Endothelial cell (in vitro differentiated cells): ENCODE measurements at regions not wholly inside any gene's neighbourhood (a gene's known extent, or its start where the extent isn't known, plus 50 kb on each side); places are given as distances from the start of the nearest gene placed in this dataset.
"Not testable (repeated sequence)": the region's sequence is repeated elsewhere in the genome, so short reads cannot be mapped to it uniquely, and the experiment has no call there.

ENCODE experiments used
- DNase-seq: peaks from one replicate; pipeline ENCODE4 v3.0.0; 2021; ENCODE audit warnings: low spot score
- H3K27ac Mint-ChIP-seq: one replicate; pipeline ENCODE4 v1.8.0; 2021; ENCODE audit warnings: mixed read lengths, inconsistent platforms; ENCODE audit not compliant: unreplicated experiment
- H3K27me3 Mint-ChIP-seq: one replicate; pipeline ENCODE4 v1.8.0; 2021; ENCODE audit warnings: mild to moderate bottlenecking, moderate library complexity, mixed read lengths, inconsistent platforms; ENCODE audit not compliant: unreplicated experiment
- H3K36me3 Mint-ChIP-seq: one replicate; pipeline ENCODE4 v1.8.0; 2021; ENCODE audit warnings: mild to moderate bottlenecking, low read depth, mixed read lengths, inconsistent platforms; ENCODE audit not compliant: unreplicated experiment
- H3K4me1 Mint-ChIP-seq: one replicate; pipeline ENCODE4 v1.8.0; 2021; ENCODE audit warnings: mild to moderate bottlenecking, mixed read lengths, inconsistent platforms; ENCODE audit not compliant: unreplicated experiment
- H3K4me3 Mint-ChIP-seq: one replicate; pipeline ENCODE4 v1.8.0; 2021; ENCODE audit warnings: mild to moderate bottlenecking, mixed read lengths, inconsistent platforms; ENCODE audit not compliant: unreplicated experiment
- H3K9me3 Mint-ChIP-seq: one replicate; pipeline ENCODE4 v1.8.0; 2021; ENCODE audit warnings: mixed read lengths, inconsistent platforms; ENCODE audit not compliant: unreplicated experiment
- CTCF ChIP-seq: fragments of 200-600 bp; sonication (generic); IDR thresholded peaks from one replicate; pipeline ENCODE4 v1.5.0; 2021; ENCODE audit warnings: antibody characterized with exemption; ENCODE audit not compliant: unreplicated experiment

DNA sequence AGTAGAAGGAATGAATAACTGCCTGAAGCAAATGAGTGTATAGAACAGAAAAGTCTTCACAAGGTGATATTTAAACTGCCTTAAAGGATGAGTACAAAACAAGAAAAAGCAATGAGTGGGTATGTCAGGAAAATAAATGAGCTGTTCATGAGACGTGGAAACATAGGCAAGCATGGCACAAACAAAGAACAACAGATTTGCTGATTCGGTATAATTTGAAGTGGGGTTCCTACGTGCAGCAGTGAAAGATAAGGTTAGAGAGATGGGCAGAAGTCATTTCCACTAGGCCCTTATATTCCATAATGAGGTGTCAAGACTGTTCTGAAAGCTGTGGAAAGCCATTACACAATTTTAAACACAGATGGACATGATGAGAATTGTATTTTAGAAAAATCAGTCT lies 506.6 kb downstream of the KLHL13 start:
- H3K9me3 Mint-ChIP-seq = no peaks in the 10 kb centered on the region
- DNase-seq = no peak
- H3K4me3 Mint-ChIP-seq = no peak overlapping the region
- TF ChIP-seq CTCF = no peak
- H3K27ac Mint-ChIP-seq = no peak overlapping the region
- no peaks in the 10 kb centered on the region for H3K36me3 Mint-ChIP-seq
- no peaks in the 10 kb centered on the region for H3K4me1 Mint-ChIP-seq
- H3K27me3 Mint-ChIP-seq = no peaks in the 10 kb centered on the region

GRCh38 chrX:117607561-117607960 lies 509.0 kb downstream of the KLHL13 start:
- Mint-ChIP-seq H3K36me3 (no peaks in the 10 kb centered on the region), H3K27ac (no peak overlapping the region), H3K9me3 (no peaks in the 10 kb centered on the region), H3K4me3 (no peak overlapping the region), H3K27me3 (no peaks in the 10 kb centered on the region), H3K4me1 (no peaks in the 10 kb centered on the region)
- DNase-seq = no peak
- TF ChIP-seq CTCF = no peak

DNA sequence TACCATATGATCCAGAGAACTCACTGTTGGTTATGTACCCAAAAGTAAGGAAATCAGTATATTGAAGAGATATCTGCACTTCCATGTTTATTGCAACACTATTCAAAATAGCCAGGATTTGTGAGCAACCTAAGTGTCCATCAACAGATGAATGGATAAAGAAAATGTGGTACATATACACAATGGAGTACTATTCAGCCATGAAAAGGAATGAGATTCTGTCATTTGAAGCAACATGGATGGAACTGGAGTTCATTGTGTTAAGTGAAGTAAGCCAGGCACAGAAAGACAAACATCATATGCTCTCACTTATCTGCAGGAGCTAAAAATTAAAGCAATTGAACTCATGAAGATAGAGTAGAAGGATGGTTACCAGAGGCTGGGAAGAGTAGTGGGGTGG lies 510.5 kb downstream of the KLHL13 start:
- H3K27me3 Mint-ChIP-seq, H3K4me3 Mint-ChIP-seq, H3K4me1 Mint-ChIP-seq, DNase-seq, H3K36me3 Mint-ChIP-seq, H3K9me3 Mint-ChIP-seq, H3K27ac Mint-ChIP-seq: not testable (repeated sequence)

DNA sequence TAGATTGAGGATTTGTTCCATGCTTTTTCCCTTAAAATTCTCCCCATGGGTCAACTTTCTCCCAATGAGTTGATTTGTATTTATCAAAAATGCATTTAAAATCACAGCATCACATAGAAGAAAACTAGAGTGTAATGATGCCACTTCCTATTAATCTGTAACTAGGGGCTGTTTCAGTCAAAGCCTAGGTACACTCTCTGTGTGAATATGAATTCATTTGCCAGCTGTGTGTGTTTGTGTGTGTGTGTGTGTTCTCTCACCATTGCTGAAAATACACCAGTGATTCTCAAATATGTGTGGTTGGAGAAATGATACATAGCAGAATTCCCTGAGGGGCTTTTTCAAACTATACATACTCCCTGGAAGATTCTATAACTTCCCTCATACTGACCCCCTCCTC lies 546.5 kb downstream of the KLHL13 start:
- no peak overlapping the region for H3K4me3 Mint-ChIP-seq
- no peak for TF ChIP-seq CTCF
- peaks cover 3% of the 10 kb centered on the region for H3K27me3 Mint-ChIP-seq
- H3K4me1 Mint-ChIP-seq = no peaks in the 10 kb centered on the region
- H3K27ac Mint-ChIP-seq = no peak overlapping the region
- H3K36me3 Mint-ChIP-seq = no peaks in the 10 kb centered on the region
- peaks cover 4% of the 10 kb centered on the region for H3K9me3 Mint-ChIP-seq
- no peak for DNase-seq

- Mint-ChIP-seq H3K27me3 (peaks cover 3% of the 10 kb centered on the region), H3K4me1 (no peaks in the 10 kb centered on the region), H3K27ac (no peak overlapping the region), H3K36me3 (no peaks in the 10 kb centered on the region), H3K9me3 (peaks cover 4% of the 10 kb centered on the region), H3K4me3 (no peak overlapping the region)
- no peak for TF ChIP-seq CTCF
- no peak for DNase-seq
These were observed 548.4 kb downstream of the KLHL13 start for GRCh38 chrX:117568238-117568637.

- H3K4me1 Mint-ChIP-seq = no peaks in the 10 kb centered on the region
- no peak overlapping the region for H3K27ac Mint-ChIP-seq
- TF ChIP-seq CTCF = no peak
- no peaks in the 10 kb centered on the region for H3K27me3 Mint-ChIP-seq
- DNase-seq = no peak
- H3K36me3 Mint-ChIP-seq = no peaks in the 10 kb centered on the region
- no peaks in the 10 kb centered on the region for H3K9me3 Mint-ChIP-seq
- H3K4me3 Mint-ChIP-seq = no peak overlapping the region
These were observed 572.7 kb downstream of the KLHL13 start for GRCh38 chrX:117543885-117544284.
